PC-3 (cell line): ENCODE measurements at regions not wholly inside any gene's neighbourhood (a gene's known extent, or its start where the extent isn't known, plus 50 kb on each side); places are given as distances from the start of the nearest gene placed in this dataset.

Source experiments
- ATAC-seq: fragments of 200-7000 bp; cut with Tn5 transposase; 2 replicates; pipeline ENCODE4 v1.9.1; 2020; ENCODE audit warnings: mild to moderate bottlenecking, moderate library complexity
- BruUV-seq: library from RNA; stranded (reverse); fragments of 400-500 nt; replicated peaks from 2 replicates; lab custom pipeline; 2021; lab: Mats Ljungman, UMichigan
- CTCF ChIA-PET: fragments of 300-600 bp; sonication (Branson Sonifier 250); formaldehyde crosslinking; loops from one replicate; lab custom pipeline; 2022; ENCODE audit warnings: antibody characterized with exemption; lab: Charles Lee
- POLR2A ChIA-PET: fragments of 300-600 bp; sonication (Branson Sonifier 250); formaldehyde crosslinking; loops from one replicate; lab custom pipeline; 2022; ENCODE audit warnings: antibody characterized with exemption; ENCODE audit not compliant: unreplicated experiment; lab: Charles Lee
- DNase-seq: peaks from one replicate; pipeline ENCODE4 v3.0.0-alpha.2; 2015
- H2AFZ ChIP-seq: fragments of 300-600 bp; sonication (generic); 2 replicates; pipeline ENCODE4 v1.6.0; 2016; ENCODE audit warnings: antibody characterized with exemption, low read length
- H3F3A ChIP-seq: fragments of 300-600 bp; sonication (generic); one replicate; pipeline ENCODE4 v1.6.0; 2017; ENCODE audit warnings: antibody characterized with exemption, low read length, control low read depth, mild to moderate bottlenecking; ENCODE audit not compliant: unreplicated experiment
- H3K27ac ChIP-seq: fragments of 300-600 bp; sonication (generic); 2 replicates; pipeline ENCODE4 v1.5.1; 2016; ENCODE audit warnings: mild to moderate bottlenecking, low read length
- H3K27me3 ChIP-seq: fragments of 300-600 bp; sonication (generic); 2 replicates; pipeline ENCODE4 v1.6.1; 2016; ENCODE audit warnings: low read length, mixed read lengths
- H3K36me3 ChIP-seq: fragments of 300-600 bp; sonication (generic); 2 replicates; pipeline ENCODE4 v1.6.1; 2016; ENCODE audit warnings: low read depth, mixed run types, low read length, mixed read lengths
- H3K4me1 ChIP-seq: fragments of 300-600 bp; sonication (generic); 2 replicates; pipeline ENCODE4 v1.5.1; 2016; ENCODE audit warnings: low read length; ENCODE audit not compliant: insufficient read depth
- H3K4me2 ChIP-seq: fragments of 300-600 bp; sonication (generic); 2 replicates; pipeline ENCODE4 v1.6.0; 2016; ENCODE audit warnings: low read length
- H3K4me3 ChIP-seq: fragments of 300-600 bp; sonication (generic); 2 replicates; pipeline ENCODE4 v1.5.1; 2016; ENCODE audit warnings: mild to moderate bottlenecking, low read length, mixed read lengths
- H3K79me2 ChIP-seq: fragments of 300-600 bp; sonication (generic); 2 replicates; pipeline ENCODE4 v1.6.1; 2017; ENCODE audit warnings: low read length, mixed read lengths
- H3K9ac ChIP-seq: fragments of 300-600 bp; sonication (generic); 2 replicates; pipeline ENCODE4 v1.6.0; 2016; ENCODE audit warnings: mild to moderate bottlenecking, low read length
- H3K9me2 ChIP-seq: fragments of 300-600 bp; sonication (generic); replicated peaks from 2 replicates; pipeline ENCODE4 v1.6.1; 2016; ENCODE audit warnings: mixed run types, low read length, mixed read lengths
- H3K9me3 ChIP-seq: fragments of 300-600 bp; sonication (generic); 2 replicates; pipeline ENCODE4 v1.6.1; 2016; ENCODE audit warnings: low read length, mixed read lengths
- H4K20me1 ChIP-seq: fragments of 300-600 bp; sonication (generic); 2 replicates; pipeline ENCODE4 v1.6.1; 2016; ENCODE audit warnings: low read length, mixed read lengths
- EZH2 ChIP-seq: fragments of 300-600 bp; sonication (generic); IDR thresholded peaks from one replicate; pipeline ENCODE4 v1.6.1; 2017; ENCODE audit warnings: antibody characterized with exemption, mild to moderate bottlenecking, low read length; ENCODE audit not compliant: unreplicated experiment
- EZH2phosphoT487 ChIP-seq: fragments of 300-600 bp; sonication (generic); IDR thresholded peaks from 2 replicates; pipeline ENCODE4 v1.6.1; 2018; ENCODE audit warnings: mild to moderate bottlenecking, antibody characterized with exemption, low read length, borderline replicate concordance
- intact Hi-C: fragments of 100-400 bp; cut with micrococcal nuclease; formaldehyde crosslinking; loops from 2 replicates; pipeline ENCODE4 v1.9.0; 2023
- TF ChIP-seq, protein P1 (sequence below): fragments of 300-600 bp; sonication (generic); conservative IDR thresholded peaks from 2 replicates; pipeline ENCODE4 v1.5.1; 2017; ENCODE audit warnings: antibody characterized with exemption, low read depth, mild to moderate bottlenecking, low read length

DNA sequence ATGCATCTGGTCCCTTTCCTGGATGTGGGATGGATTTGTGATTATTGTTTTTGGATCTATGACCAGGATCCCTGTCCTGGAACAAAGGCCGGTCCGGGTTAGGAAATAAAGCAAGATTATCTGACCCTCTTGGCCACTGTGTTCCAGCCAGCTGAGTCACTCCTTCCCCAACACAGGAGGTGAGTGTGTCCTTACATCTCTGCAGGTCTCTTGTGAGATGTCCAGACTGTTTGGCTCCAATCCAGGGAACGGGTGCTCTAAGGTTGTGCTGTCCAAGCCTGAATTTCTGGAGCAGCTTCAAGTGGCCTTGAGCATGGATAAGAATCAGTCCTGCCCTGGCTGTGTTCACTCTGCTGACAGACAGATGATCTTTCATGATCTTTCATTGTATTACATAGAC, 136.5 kb upstream of the CCL2 start:
- CTCF ChIA-PET: no interaction called here
- TF ChIP-seq EZH2 (no peak), EZH2phosphoT487 (no peak)
- TF ChIP-seq, protein P1, sequence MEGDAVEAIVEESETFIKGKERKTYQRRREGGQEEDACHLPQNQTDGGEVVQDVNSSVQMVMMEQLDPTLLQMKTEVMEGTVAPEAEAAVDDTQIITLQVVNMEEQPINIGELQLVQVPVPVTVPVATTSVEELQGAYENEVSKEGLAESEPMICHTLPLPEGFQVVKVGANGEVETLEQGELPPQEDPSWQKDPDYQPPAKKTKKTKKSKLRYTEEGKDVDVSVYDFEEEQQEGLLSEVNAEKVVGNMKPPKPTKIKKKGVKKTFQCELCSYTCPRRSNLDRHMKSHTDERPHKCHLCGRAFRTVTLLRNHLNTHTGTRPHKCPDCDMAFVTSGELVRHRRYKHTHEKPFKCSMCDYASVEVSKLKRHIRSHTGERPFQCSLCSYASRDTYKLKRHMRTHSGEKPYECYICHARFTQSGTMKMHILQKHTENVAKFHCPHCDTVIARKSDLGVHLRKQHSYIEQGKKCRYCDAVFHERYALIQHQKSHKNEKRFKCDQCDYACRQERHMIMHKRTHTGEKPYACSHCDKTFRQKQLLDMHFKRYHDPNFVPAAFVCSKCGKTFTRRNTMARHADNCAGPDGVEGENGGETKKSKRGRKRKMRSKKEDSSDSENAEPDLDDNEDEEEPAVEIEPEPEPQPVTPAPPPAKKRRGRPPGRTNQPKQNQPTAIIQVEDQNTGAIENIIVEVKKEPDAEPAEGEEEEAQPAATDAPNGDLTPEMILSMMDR: no peak

GRCh38 chr17:34121311-34121710, 133.8 kb upstream of the CCL2 start:
- H4K20me1 ChIP-seq: no peaks in the 10 kb centered on the region
- H3K27me3 ChIP-seq: no peaks in the 10 kb centered on the region
- no peaks in the 10 kb centered on the region for H3K9me3 ChIP-seq
- H3K27ac ChIP-seq: no peak overlapping the region
- CTCF ChIA-PET: no interaction called here
- H2AFZ ChIP-seq: no peak overlapping the region
- no peak for DNase-seq
- TF ChIP-seq EZH2phosphoT487 (no peak), EZH2 (no peak)
- TF ChIP-seq, protein P1: no peak
- no peak overlapping the region for H3K9ac ChIP-seq
- H3K4me1 ChIP-seq: no peaks in the 10 kb centered on the region
- ATAC-seq: no peak
- no TSS peak for BruUV-seq
- intact Hi-C loops: no loop called here
- no peaks in the 10 kb centered on the region for H3F3A ChIP-seq
- no peak overlapping the region for H3K4me3 ChIP-seq
- H3K79me2 ChIP-seq: no peaks in the 10 kb centered on the region
- no peak overlapping the region for H3K4me2 ChIP-seq
- no peaks in the 10 kb centered on the region for H3K9me2 ChIP-seq
- H3K36me3 ChIP-seq: no peaks in the 10 kb centered on the region
- POLR2A ChIA-PET: no interaction called here

More for the DNA sequence above, 136.5 kb upstream of the CCL2 start:
- Histone ChIP-seq H3K9ac (no peak overlapping the region), H3K4me2 (no peak overlapping the region), H3F3A (no peaks in the 10 kb centered on the region), H3K36me3 (no peaks in the 10 kb centered on the region), H3K27ac (no peak overlapping the region), H3K4me3 (no peak overlapping the region), H4K20me1 (no peaks in the 10 kb centered on the region), H3K27me3 (no peaks in the 10 kb centered on the region), H3K9me2 (no peaks in the 10 kb centered on the region), H3K79me2 (no peaks in the 10 kb centered on the region), H2AFZ (no peak overlapping the region), H3K9me3 (no peaks in the 10 kb centered on the region), H3K4me1 (no peaks in the 10 kb centered on the region)
- intact Hi-C loops: no loop called here
- no peak for DNase-seq
- POLR2A ChIA-PET: no interaction called here
- ATAC-seq: no peak
- BruUV-seq: no TSS peak

GRCh38 chr17:34122515-34122914, 132.6 kb upstream of the CCL2 start:
- Histone ChIP-seq H3K4me1 (no peaks in the 10 kb centered on the region), H4K20me1 (no peaks in the 10 kb centered on the region), H3K9me3 (no peaks in the 10 kb centered on the region), H2AFZ (no peak overlapping the region), H3K4me2 (no peak overlapping the region), H3K27ac (no peak overlapping the region), H3K79me2 (no peaks in the 10 kb centered on the region), H3K27me3 (no peaks in the 10 kb centered on the region), H3K9ac (no peak overlapping the region), H3K4me3 (no peak overlapping the region), H3K36me3 (no peaks in the 10 kb centered on the region), H3F3A (no peaks in the 10 kb centered on the region), H3K9me2 (no peaks in the 10 kb centered on the region)
- TF ChIP-seq EZH2: no peak
- POLR2A ChIA-PET: interaction anchor here (0.6 kb wide), 1 partner anchor 15 kb away, joined by 4 read pairs; no protein-coding TSS in a partner anchor
- intact Hi-C loops: no loop called here
- no TSS peak for BruUV-seq
- CTCF ChIA-PET: no interaction called here
- DNase-seq: no peak
- no peak for ATAC-seq
